ENCODE measurements at regions not wholly inside any gene's neighbourhood (a gene's known extent, or its start where the extent isn't known, plus 50 kb on each side); places are given as distances from the start of the nearest gene placed in this dataset.

- POLR2A ChIA-PET, result no interaction called here
- BruUV-seq (replicated peaks), result no TSS peak
- WGBS (ENCODE audit: low lambda C conversion rate), result 27% methylated on average over 4 of the region's 4 CpGs
Observed at GRCh38 chr5:124352312-124352711, 394.1 kb downstream of the ZNF608 start.

More at GRCh38 chr5:124352312-124352711, 394.1 kb downstream of the ZNF608 start:
- ATAC-seq (no peak), DNase-seq (ENCODE audit: low spot score) (no peak), FAIRE-seq (no peak)
- no peak overlapping the region for H3K27ac ChIP-seq (ENCODE audit: extremely low read length, insufficient read depth, low read length)
- H3K4me3 ChIP-seq (replicated peaks in 1 of 3; ENCODE audit: insufficient read depth in 1 of 3, low read depth in 2 of 3, low read length in 3 of 3), result no peak overlapping the region
- no peaks in the 10 kb centered on the region for H4K20me1 ChIP-seq (ENCODE audit: insufficient read depth, low read length)
- H3K4me1 ChIP-seq (ENCODE audit: insufficient read depth, low read length), result no peaks in the 10 kb centered on the region
- no peak overlapping the region for H2AFZ ChIP-seq (ENCODE audit: low read length)
- no peaks in the 10 kb centered on the region for H3K79me2 ChIP-seq (ENCODE audit: insufficient read depth, low read length)
- H3K4me2 ChIP-seq (ENCODE audit: low read depth, low read length), result no peak overlapping the region
- H3K9me3 ChIP-seq (ENCODE audit: low read length), result no peaks in the 10 kb centered on the region
- in situ Hi-C loops (cut with HindIII; ENCODE audit: extremely low pct_ligation_motif_present, low pct_unique_long_range_greater_than_20kb), result no loop called here
- no peak for TF ChIP-seq RBFOX2 (IDR thresholded peaks at IDR 0.05; ENCODE audit: low read depth, low read length)
- no peak for TF ChIP-seq ZNF10 (CRISPR knock-in tag; IDR thresholded peaks at IDR 0.05; ENCODE audit: borderline replicate concordance, low read depth)
- TF ChIP-seq TBP (CRISPR knock-in tag; IDR thresholded peaks at IDR 0.05), result no peak
- no peak for TF ChIP-seq IRF9 (CRISPR knock-in tag; IDR thresholded peaks at IDR 0.05; ENCODE audit: borderline replicate concordance)
- no peak for TF ChIP-seq SMAD9 (CRISPR knock-in tag; IDR thresholded peaks at IDR 0.05)
- TF ChIP-seq ELF3 (CRISPR knock-in tag; IDR thresholded peaks at IDR 0.05), result no peak
- no peak for TF ChIP-seq NFE2L2 (IDR thresholded peaks at IDR 0.05; ENCODE audit: low read length)
- no peak for TF ChIP-seq ZNF850 (CRISPR knock-in tag; conservative IDR thresholded peaks at IDR 0.05)
- TF ChIP-seq CEBPZ (IDR thresholded peaks at IDR 0.05; ENCODE audit: low read length), result no peak
- no peak for TF ChIP-seq BCL6 (CRISPR knock-in tag; IDR thresholded peaks at IDR 0.05)
- TF ChIP-seq ZUFSP (CRISPR knock-in tag; IDR thresholded peaks at IDR 0.05; ENCODE audit: borderline replicate concordance), result no peak
- intact Hi-C loops (cut with micrococcal nuclease; ENCODE audit: unreplicated experiment), result no loop called here
- H3K9ac ChIP-seq (ENCODE audit: insufficient read depth, low read depth, low read length), result no peak overlapping the region
- CTCF ChIA-PET (ENCODE audit: low intra/inter-chr PET ratio, low total read pairs), result no interaction called here
- no peaks in the 10 kb centered on the region for H3K36me3 ChIP-seq (replicated peaks in 1 of 2; ENCODE audit: control insufficient read depth in 1 of 2, insufficient read depth in 2 of 2, low read length in 2 of 2)
- H3K27me3 ChIP-seq (ENCODE audit: control insufficient read depth in 1 of 2, insufficient read depth in 2 of 2, low read length in 2 of 2), result no peaks in the 10 kb centered on the region; a peak in 1 of 5 replicates
